NOMO-1 (cell line): ENCODE measurements at regions not wholly inside any gene's neighbourhood (a gene's known extent, or its start where the extent isn't known, plus 50 kb on each side); places are given as distances from the start of the nearest gene placed in this dataset.
"Not testable (repeated sequence)": the region's sequence is repeated elsewhere in the genome, so short reads cannot be mapped to it uniquely, and the experiment has no call there.

Source experiments
- DNase-seq, 2 experiments: peaks; one replicate each; lab custom pipeline; 2025; ENCODE audit not compliant: unreplicated experiment in 2 of 2; lab: John Stamatoyannopoulos, UW

DNA sequence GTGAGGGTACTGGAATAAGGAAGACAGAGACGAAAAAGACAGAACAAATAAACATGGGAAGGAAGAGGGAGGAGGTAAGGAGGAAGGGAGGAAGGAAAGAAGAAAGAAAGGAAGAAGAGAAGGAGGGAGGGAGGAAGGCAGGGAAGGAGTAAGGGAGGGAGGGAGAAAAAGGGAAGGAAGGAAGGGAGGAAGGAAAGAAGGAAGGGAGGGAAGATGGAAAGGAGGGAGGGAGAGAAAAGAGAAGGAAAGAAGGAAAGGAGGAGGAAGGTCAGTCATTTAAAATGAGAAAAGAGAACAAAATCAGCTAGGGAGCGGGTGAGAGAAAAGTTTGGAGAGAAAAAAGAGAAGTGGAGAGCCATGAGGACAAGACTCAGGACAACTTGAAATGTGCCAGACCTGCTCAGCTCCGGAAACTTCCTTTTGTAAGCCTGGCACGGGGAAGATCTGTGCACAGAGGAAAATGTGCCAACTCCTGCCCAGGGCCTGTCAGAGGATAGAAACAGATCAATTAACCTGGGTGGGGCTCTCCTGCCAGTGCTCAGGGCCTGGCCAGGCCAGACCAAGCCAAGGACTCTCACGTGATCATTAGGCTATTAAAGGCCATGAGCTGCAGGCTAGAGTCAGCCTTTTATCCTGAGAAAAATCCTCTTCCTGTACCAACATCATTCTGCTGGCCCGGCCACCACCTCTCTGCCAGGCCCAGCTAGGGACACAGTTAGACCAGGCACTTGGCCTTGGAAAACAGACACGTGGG lies 50.1 kb upstream of the BCL6 start:
- DNase-seq = no peak

DNA sequence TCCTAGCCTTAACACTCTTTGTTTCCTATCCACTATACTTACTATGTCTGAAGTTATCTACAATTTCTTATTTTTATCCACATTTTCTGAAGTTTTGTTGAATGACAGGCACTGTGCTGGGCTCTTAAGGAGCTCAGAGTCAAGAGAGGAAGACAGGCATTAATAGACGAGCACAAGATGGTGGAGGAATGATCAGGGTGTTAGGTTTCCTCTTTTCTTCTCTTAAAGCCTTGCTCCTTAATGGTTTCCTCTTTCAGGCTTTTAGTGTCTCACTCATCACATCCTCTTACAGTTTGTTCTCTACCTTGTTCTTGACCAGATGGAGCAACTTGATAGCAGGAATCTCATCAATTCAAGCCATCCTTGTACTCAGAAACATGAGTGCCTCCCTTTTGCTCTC lies 52.9 kb upstream of the BCL6 start:
- DNase-seq = peak; percentile 64 to 90

DNA sequence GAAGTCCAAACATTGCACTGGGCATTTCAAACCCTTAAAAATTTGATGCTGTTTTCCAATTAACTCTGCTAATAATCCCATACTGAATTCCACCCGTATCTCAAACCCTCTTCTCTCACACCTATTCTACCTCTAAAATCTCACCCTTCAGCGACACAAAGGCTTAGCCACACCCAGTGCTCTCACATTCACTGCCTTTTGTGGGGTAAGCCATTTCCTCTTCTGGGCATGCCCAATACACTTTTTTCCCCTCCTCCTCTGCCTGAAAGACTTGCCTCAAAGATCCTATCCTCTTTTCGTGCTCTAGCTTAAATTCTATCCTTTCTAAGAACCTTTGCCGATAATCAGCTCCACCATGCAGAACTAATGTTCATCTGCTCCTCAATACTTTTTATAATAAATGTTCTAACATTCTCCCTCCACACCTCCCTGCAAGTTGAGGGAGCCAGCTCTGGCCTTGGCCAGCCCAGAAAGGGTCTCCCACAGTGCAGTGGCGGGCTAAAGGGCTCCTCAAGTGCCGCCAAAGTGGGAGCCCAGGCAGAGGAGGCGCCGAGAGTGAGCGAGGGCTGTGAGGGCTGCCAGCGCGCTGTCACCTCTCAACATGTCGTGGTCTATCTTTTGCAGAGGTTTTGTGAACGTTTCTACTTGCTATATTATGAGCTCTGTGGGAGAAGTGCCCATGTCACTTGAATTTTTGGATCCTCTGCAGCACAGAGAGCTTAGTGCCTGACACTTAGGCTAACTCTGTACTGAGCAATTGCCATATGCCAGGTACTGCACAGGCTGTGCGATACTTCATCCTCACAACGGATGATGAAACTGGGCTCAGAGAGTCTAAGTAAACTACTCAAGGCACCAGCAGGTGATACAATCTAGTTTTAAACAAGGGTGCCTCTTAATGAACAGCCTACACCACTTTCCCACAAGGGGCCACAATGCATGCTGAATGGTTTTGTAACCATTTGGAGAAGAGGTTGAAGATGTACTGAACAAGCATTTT lies 53.6 kb upstream of the BCL6 start:
- DNase-seq = peak; percentile 27 to 45

DNA sequence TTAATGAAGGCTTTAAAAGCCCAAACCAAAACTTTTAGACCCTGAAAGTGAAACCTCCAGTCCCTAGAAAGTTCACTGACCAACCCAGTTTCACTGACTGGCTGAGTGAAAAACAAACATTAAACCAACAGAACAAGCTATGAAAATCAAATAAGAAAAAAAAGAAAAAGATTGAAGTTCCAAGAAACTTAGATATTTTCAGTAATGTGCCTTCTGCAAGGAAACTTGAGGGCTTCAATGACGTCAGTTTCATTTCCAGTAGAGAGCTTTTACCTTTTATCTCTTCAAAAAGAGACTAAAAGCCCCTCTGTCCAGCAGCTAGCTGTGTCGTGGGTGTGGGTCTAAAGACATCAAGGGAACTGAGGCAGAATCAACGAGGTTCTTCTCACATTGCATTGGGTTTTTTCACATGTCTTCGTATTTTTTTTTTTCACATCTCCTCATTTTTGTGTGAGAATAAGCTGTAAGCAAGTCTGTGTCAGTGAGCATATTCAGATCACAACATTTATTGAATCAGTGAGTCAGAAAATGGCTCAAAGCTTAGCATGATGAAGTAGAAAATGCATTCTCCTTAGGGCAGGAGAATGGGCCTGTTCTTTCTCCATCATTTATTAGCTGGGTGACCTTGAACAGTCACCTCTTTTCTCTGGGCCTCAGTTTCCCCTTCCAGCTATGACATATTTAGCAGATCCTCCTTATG lies 54.8 kb upstream of the BCL6 start:
- DNase-seq = no peak

DNA sequence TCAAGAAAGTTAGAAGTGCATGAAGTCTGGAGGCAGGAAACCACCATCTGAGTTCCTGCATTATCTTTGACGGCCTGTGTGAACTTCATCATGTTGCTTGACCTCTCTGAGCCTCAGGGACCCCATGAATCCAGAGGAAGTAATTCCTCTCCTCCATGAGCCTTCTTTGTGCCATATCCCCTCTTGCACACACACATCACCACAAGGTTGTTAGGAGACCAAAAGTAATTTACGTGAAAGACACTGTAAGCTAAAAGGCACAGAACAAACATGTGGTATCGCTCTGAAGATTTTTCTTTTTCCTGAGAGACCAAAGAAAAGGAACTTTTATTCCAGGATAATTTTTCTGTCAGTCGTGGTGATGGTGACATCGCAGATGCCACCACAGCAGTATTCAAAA lies 55.9 kb upstream of the BCL6 start:
- no peak for DNase-seq

DNA sequence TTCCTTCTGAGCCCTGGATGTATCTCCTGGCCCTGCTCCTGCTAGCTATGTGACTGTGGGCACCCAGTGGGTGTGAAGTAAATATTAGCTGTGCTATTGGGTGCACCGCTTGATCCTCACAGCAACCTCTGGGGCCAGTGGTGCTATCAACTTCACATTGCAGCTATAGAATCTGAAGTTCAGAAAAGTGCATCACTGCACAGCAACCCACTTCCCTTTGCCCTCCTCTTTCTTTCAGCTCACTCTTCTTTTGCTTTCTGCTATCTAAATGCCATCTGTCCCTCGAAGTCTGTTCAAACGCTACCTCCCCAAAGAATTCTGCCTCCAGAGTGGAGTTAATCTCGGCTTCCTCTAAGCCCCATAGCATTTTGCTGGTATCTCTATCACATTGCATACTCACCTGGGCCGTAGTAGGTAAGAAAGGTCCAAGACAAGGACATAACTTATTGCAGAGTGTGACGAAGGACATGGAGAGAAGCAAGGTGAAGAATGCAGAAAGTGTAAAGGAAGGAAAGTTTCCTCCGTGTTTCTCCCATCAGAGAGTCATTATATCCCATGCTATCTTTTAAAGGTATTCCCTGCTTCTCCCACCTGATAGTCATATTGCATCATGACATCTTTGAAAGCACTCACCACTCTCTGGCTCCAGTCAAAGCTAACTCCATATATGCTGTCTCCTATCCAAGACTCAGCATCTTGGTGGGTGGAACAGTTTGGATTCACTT lies 57.1 kb upstream of the BCL6 start:
- DNase-seq = no peak

DNA sequence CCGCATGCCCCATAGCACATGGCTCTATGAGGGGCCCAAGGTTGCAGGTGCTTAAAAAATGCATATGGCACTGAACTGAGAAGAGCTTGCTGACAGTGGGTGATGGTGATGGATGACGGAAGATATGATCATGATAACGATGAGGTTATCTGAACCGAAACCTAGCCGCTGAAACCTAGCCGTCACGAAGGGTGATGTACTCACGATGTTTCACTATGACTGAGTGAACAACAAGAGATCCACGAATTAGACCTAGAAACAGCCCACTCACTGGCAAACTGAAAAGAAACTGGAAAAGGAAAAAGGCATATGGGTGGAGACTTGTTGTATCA lies 57.6 kb upstream of the BCL6 start:
- DNase-seq = no peak

DNA sequence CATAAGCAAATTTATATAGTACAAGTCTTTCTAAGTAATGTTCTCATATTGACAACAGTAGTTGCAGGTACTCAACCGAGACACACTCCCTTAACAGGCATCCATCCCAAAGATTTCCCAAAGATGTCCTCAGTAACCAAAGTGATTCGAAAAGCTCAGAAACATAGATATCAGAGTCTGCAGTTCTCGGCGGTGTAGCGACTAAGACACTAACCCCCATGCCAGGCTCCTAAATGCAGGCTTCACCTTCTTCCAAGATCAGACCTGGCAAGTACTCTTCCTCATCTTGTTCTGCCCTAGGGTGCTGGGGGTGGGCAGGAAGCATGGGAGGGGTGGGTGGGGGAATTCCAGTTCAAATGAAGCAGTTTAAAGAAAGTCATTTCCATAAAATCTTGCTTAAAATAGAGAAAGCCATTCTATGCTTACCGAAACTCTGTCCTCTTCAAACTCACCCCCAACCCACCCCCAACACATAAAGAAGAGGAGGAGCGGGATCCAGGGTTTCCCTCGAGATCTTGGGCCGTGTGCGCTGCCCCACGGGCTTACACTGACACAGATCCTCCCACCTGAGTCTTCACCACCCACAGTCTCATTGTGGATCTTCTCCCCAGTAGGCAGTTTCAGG lies 59.0 kb upstream of the BCL6 start:
- DNase-seq = no peak

DNA sequence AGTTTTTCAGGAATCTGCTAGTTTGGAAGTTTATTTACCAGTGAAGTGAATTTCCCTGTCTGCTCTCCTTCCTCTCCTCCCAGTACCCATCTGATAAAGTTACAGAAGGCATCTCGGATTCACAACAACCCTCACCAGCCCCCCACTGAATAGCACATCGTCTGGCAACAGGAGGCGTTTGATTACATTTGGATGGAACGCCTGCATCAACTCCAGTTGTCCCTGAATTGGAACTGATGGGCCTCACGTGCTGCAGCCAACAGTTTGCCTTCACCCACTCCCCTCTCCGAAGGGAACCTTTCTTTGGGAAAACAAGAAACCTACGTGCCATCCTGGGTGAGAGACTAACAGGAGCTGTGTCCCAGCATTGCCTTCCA lies 59.5 kb upstream of the BCL6 start:
- DNase-seq = no peak

DNA sequence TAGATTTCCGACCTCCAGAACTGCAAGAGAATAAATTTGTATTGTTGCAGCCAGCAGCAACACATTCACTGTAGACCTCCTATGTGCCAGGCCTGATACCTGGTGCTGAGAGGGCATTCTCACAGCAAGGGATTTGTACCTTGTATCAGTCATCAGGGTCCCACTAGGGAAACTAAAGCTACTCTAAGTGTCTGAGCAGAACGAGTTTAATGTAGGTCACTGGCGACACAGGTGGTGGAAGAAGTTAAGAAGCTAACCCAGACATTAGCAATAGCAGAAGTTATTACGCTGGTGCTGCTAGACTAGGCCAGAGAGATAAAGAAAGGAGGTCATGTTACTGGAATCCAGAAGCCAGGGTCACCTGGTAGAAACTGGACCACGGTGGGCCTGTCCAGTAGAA lies 60.5 kb upstream of the BCL6 start:
- no peak for DNase-seq

DNA sequence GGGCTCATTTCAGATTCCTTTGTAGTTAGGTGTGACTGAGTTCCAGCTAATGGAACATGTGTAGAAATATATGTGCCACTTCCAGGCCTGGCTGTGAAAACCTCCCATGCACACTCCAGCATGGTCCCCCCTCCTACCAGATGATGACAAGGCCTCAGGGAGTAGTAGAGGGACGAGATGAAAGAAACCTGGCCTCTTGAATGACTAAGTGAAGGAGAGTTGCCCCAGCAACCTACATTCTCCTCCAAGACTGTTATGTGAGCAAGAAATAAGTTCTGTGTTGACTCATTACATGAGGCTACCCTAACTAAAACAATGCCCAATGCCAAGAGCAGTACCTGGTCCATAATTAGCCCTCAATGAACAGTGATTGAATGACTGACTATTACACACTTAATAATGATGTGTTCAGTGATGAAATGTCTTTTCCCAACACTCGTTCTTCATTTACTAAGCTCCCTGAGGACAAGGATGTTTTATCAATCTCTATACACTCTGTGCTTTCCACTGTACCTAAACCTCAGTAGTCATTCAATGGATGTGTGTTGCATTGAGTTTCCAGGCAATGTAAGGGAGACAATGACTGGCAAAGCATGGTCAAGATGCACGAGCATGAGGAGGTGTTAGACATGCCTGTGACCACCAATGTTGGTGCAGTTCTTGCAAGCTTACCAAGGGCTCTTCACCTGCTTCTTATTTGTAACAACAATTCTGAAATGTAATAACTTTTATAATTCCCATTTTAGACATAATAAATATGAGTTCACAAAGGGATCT lies 62.0 kb upstream of the BCL6 start:
- no peak for DNase-seq

DNA sequence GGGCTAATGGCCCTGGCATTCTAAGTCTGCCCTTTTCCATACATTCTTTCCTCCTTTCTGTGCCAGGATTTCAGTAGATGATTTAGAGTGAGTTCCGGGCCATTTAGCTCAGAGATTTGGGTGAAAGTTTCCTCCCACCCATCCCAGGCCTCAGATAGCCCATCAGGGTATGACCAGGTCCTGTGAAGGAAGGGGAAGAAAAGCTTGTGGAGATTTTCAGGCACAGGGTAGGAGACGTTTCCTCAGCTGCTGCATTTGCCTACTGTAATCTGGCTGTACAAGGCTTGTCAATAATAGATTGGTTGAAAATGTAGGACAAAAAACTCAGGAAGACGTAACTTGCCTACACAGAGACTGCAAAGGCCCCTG lies 63.2 kb upstream of the BCL6 start:
- no peak for DNase-seq

DNA sequence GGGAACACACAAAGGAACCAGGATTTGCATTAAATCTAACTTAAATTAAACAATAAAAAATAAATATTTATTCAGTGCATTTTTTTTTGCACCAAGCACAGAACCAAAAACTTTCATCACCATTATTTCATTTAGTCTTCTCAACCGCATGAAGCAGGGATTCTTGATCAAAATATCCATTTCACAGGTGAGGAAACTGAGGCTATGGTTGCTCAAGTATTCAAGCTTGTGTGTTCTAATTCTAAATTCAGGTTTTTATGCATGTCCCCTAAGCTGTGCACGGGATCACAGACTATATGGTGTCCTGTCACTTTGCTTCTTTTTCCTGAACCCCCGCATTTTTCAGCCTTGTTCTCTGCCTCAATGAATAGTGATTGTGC lies 64.3 kb upstream of the BCL6 start:
- no peak for DNase-seq

DNA sequence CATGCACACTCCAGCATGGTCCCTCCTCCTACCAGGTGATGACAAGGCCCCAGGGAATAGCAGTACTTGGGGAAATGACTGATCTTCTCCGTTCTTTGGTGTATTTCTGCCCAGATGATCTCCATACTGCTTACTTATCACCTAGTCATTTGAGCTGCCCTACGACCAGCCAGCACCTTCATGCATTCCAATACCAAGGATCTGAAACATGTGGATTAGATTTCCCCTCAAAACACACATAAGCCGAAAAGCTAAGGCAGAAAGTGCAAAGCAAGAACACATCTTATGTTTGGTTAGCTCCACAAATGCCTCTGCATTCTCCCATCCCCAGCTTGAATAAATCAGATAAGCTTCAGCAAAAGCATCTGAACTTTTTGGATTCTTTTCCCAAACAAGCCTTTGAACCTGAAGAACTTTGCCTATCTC lies 64.8 kb upstream of the BCL6 start:
- no peak for DNase-seq

DNA sequence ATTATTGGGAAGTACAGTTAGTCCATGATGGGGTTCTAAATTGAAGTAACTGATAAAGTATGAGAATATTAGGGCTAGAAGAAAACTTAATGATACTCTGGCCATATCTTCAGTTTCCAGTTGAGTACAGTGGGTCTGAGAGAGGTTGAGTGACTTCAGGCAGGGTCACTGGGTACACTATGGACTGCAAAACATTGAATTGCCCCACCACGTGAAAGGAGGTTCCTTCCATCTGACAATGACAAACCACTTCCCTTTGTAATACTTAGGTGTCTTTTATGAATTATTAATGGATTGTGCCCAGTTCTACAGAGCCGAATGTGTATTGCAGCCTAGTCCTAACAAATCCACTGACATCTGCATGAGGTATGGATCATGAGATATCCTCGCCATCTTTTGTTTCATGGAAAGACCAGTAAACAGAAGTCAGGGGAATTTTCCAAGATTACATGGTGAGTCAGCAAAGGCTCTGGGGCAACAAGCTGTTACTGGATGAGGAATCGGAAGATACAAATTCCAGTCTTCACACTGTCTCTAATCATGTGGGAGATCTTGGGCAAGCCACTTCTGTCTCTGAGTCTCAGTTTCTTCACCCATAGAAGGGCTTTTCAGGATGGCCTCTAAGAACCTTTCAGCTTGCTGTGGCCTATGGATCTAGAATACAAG lies 66.5 kb upstream of the BCL6 start:
- DNase-seq = peak in 1 of 2 experiments; percentile 51

DNA sequence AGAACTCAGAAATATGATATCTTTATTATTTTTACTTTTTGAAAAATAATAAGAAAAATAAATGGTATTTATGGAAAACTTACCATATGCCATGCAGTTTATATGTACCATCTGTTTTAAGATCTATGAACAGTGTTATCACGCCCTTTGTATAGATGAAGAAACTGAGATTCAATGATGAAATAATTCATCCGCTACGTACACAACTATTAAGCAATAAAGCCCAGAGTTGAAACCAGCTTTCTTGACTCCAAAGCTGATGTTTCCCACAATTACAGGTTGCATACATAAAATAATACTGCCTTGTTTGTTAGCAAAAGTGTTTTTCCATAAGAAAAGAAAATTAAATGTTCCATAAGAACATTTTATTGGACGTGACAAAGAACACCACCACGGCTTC lies 67.2 kb upstream of the BCL6 start:
- DNase-seq = no peak

DNA sequence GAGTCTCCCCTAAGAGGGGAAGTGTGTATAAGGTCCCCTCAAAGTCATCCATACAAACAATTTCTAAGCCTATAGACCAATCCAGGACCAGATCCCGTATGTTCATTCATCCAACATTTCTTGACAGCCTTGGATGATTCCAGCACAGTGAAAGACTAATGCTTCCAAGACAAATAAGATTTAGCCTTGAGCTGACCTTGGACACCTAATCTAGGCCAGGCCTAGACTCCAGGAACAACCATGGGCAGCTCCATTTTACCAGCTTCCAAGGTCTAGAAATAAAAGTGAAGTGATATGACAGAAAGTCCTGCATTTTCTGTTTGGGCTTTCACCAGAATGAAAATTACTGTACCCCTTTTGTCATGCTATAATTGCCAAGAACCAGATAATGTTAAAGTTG lies 67.9 kb upstream of the BCL6 start:
- DNase-seq = no peak

DNA sequence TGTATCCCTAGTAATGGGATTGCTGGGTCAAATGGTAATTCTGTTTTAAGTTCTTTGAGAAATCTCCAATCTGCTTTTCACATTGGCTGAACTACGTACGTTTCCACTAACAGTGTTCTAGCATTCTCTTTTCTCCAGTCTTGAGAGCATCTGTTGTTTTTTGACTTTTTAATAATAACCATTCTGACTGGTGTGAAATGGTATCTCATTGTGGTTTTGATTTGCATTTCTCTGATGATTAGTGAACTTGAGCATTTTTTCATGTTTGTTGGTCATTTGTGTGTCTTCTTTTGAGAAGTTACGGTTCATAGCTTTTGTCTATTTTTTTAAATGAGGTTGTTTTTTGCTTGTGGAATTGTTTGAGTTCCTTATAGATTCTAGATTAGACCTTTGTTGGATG lies 72.5 kb upstream of the BCL6 start:
- DNase-seq = not testable (repeated sequence)

DNA sequence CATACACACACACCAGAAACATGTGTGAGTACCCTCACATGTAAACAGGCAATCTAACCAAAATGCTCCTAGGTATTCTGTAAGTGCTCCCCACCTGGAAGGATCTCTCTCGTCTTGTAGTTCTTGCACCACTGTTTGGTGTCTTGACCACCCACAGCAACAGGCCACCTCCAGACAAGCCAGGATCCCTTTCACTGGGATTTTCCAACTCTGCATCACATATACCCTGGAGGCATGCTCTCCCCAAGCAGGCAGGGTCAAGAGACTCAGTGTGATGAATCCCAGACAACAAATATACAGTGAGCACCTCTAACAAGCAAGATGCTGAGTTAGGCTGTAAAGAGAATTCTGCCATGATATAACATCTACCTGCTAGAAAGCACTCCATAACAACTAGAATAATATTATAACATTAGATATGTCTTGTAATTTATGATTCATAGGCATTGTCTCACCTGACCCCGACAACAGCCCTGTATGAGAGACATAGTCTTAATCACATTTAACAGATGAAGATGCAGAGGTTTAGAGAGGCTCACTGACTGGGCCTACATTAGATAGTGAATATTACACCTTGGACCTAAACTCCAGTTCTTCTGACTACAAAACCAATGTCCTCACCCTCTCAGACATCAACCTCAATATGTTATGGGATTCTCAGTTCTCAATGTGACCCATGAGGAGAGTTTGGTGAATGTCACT lies 76.5 kb upstream of the BCL6 start:
- DNase-seq = no peak
